ENCODE measurements at regions not wholly inside any gene's neighbourhood (a gene's known extent, or its start where the extent isn't known, plus 50 kb on each side); places are given as distances from the start of the nearest gene placed in this dataset.

DNA sequence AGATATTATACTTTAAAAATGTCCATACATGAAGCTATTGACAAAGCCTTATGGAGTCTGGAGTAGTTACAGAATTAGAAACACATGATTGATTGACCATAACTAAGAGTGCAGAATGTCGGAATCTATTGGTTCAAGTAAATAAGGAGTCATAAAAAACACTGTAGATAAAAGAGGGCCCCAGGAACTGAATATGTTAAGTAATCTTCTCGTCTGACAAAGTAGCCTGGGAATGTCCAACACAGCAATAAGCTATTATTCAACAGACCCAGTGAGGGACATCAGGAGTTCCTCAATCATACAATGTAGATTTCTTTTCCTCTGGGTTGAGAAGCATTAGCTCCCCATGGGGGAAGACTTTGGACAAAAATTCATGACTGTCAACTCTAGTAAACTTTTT lies 782.0 kb downstream of the SUGCT start:
- Histone ChIP-seq H3K27ac (ENCODE audit: low read depth, low read length, poor library complexity, severe bottlenecking) (no peak overlapping the region), H3K4me3 (ENCODE audit: low read depth, low read length, poor library complexity, severe bottlenecking) (no peak overlapping the region), H3K36me3 (ENCODE audit: insufficient read depth, low read length) (no peaks in the 10 kb centered on the region), H2AFZ (ENCODE audit: low read length) (no peak overlapping the region), H3K4me1 (ENCODE audit: insufficient read depth, low read length, poor library complexity, severe bottlenecking) (no peaks in the 10 kb centered on the region), H3K9me2 (ENCODE audit: insufficient read depth, low read length) (no peaks in the 10 kb centered on the region), H4K20me1 (ENCODE audit: insufficient read depth, low read length) (no peaks in the 10 kb centered on the region), H3K79me2 (ENCODE audit: insufficient read depth, low read depth, low read length) (no peaks in the 10 kb centered on the region), H3K4me2 (ENCODE audit: low read length) (no peak overlapping the region), H3K9me3 (ENCODE audit: low read length) (no peaks in the 10 kb centered on the region)
- TF ChIP-seq EZH2phosphoT487 (IDR thresholded peaks at IDR 0.05; ENCODE audit: borderline replicate concordance, low read depth, low read length), result no peak
- TF ChIP-seq, protein P1, sequence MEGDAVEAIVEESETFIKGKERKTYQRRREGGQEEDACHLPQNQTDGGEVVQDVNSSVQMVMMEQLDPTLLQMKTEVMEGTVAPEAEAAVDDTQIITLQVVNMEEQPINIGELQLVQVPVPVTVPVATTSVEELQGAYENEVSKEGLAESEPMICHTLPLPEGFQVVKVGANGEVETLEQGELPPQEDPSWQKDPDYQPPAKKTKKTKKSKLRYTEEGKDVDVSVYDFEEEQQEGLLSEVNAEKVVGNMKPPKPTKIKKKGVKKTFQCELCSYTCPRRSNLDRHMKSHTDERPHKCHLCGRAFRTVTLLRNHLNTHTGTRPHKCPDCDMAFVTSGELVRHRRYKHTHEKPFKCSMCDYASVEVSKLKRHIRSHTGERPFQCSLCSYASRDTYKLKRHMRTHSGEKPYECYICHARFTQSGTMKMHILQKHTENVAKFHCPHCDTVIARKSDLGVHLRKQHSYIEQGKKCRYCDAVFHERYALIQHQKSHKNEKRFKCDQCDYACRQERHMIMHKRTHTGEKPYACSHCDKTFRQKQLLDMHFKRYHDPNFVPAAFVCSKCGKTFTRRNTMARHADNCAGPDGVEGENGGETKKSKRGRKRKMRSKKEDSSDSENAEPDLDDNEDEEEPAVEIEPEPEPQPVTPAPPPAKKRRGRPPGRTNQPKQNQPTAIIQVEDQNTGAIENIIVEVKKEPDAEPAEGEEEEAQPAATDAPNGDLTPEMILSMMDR (conservative IDR thresholded peaks at IDR 0.05; ENCODE audit: low read length), result no peak
- ChIA-PET CTCF (ENCODE audit: unreplicated experiment) (no interaction called here), POLR2A (no interaction called here)
- no peak for DNase-seq (ENCODE audit: low spot score)
- no TSS peak for BruUV-seq (replicated peaks)
- intact Hi-C loops (cut with micrococcal nuclease; ENCODE audit: unreplicated experiment), result no loop called here

GRCh38 chr7:40915071-40915470 lies 780.3 kb downstream of the SUGCT start:
- TF ChIP-seq, protein P1 (conservative IDR thresholded peaks at IDR 0.05; ENCODE audit: low read length), result no peak
- no peak for TF ChIP-seq EZH2phosphoT487 (IDR thresholded peaks at IDR 0.05; ENCODE audit: borderline replicate concordance, low read depth, low read length)
- no peak overlapping the region for H3K4me3 ChIP-seq (ENCODE audit: low read depth, low read length, poor library complexity, severe bottlenecking)

More at GRCh38 chr7:40915071-40915470, 780.3 kb downstream of the SUGCT start:
- DNase-seq (ENCODE audit: low spot score), result no peak
- no peak overlapping the region for H2AFZ ChIP-seq (ENCODE audit: low read length)
- no peaks in the 10 kb centered on the region for H3K79me2 ChIP-seq (ENCODE audit: insufficient read depth, low read depth, low read length)
- BruUV-seq (replicated peaks), result no TSS peak
- POLR2A ChIA-PET, result no interaction called here
- CTCF ChIA-PET (ENCODE audit: unreplicated experiment), result no interaction called here
- H3K27ac ChIP-seq (ENCODE audit: low read depth, low read length, poor library complexity, severe bottlenecking), result no peak overlapping the region
- no peak overlapping the region for H3K4me2 ChIP-seq (ENCODE audit: low read length)
- no peaks in the 10 kb centered on the region for H3K4me1 ChIP-seq (ENCODE audit: insufficient read depth, low read length, poor library complexity, severe bottlenecking)
- no peaks in the 10 kb centered on the region for H3K9me2 ChIP-seq (ENCODE audit: insufficient read depth, low read length)
- no peaks in the 10 kb centered on the region for H3K9me3 ChIP-seq (ENCODE audit: low read length)
- intact Hi-C loops (cut with micrococcal nuclease; ENCODE audit: unreplicated experiment), result no loop called here
- no peaks in the 10 kb centered on the region for H4K20me1 ChIP-seq (ENCODE audit: insufficient read depth, low read length)
- H3K36me3 ChIP-seq (ENCODE audit: insufficient read depth, low read length), result no peaks in the 10 kb centered on the region
